Epithelial cell of proximal tubule (primary cell): ENCODE measurements at regions not wholly inside any gene's neighbourhood (a gene's known extent, or its start where the extent isn't known, plus 50 kb on each side); places are given as distances from the start of the nearest gene placed in this dataset.

Experiments used
- DNase-seq: peaks from one replicate; pipeline ENCODE4 v3.0.0-alpha.2; 2011; ENCODE audit warnings: low read depth
- H3K4me3 ChIP-seq: 2 replicates; pipeline ENCODE4 v1.5.1; 2011; ENCODE audit warnings: low read depth, mild to moderate bottlenecking, low read length
- TF ChIP-seq, protein P1 (sequence below): conservative IDR thresholded peaks from 2 replicates; pipeline ENCODE4 v1.5.1; 2012; ENCODE audit warnings: low read depth, mild to moderate bottlenecking, low read length

GRCh38 chr6:156306531-156306930 is 470.6 kb upstream of the ARID1B start:
- TF ChIP-seq, protein P1, sequence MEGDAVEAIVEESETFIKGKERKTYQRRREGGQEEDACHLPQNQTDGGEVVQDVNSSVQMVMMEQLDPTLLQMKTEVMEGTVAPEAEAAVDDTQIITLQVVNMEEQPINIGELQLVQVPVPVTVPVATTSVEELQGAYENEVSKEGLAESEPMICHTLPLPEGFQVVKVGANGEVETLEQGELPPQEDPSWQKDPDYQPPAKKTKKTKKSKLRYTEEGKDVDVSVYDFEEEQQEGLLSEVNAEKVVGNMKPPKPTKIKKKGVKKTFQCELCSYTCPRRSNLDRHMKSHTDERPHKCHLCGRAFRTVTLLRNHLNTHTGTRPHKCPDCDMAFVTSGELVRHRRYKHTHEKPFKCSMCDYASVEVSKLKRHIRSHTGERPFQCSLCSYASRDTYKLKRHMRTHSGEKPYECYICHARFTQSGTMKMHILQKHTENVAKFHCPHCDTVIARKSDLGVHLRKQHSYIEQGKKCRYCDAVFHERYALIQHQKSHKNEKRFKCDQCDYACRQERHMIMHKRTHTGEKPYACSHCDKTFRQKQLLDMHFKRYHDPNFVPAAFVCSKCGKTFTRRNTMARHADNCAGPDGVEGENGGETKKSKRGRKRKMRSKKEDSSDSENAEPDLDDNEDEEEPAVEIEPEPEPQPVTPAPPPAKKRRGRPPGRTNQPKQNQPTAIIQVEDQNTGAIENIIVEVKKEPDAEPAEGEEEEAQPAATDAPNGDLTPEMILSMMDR = no peak

DNA sequence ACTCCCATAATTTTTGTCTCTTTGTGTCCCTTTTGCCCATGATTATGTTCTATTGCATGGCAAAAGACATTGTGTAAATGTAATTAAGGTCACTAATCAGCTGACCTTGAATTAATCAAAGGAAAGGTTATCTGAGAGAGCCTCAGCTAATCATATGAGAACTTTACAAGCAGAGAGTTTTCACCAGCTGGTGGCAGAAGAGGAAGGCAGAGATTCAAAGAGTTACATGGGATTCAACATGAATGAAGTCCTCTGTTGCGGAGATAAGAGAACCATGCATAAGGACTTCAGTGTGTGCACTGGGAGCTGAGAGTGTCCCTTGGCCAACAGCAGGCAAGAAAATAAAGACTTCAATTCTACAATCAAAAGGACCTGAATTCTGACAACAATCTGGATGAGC is 494.1 kb upstream of the ARID1B start:
- no peak overlapping the region for H3K4me3 ChIP-seq
- no peak for DNase-seq
- TF ChIP-seq, protein P1 = no peak

More at GRCh38 chr6:156306531-156306930, 470.6 kb upstream of the ARID1B start:
- DNase-seq = no peak
- H3K4me3 ChIP-seq = no peak overlapping the region

DNA sequence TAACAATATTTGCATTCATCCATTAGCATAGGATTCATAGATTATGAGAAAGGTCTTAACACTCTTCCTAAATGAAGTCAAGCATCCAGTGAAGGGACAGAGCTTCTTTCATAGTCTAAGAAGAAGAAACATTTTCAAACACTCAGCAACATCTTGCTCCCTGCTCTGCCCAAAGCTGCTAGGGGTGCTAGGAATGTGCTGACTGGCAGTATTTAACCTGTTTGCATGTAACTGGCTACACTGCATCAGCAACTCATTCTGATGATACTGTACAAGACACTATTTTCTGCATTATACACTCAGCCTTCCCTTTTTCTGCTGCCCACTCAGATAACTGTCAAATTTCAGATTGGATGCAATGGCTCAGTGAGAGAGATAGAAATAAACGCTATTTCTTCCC is 495.1 kb upstream of the ARID1B start:
- TF ChIP-seq, protein P1 = no peak
- no peak for DNase-seq

GRCh38 chr6:156281266-156281665 is 495.9 kb upstream of the ARID1B start:
- H3K4me3 ChIP-seq = no peak overlapping the region
- TF ChIP-seq, protein P1 = no peak
- no peak for DNase-seq

More for the DNA sequence above, 495.1 kb upstream of the ARID1B start:
- H3K4me3 ChIP-seq = no peak overlapping the region

DNA sequence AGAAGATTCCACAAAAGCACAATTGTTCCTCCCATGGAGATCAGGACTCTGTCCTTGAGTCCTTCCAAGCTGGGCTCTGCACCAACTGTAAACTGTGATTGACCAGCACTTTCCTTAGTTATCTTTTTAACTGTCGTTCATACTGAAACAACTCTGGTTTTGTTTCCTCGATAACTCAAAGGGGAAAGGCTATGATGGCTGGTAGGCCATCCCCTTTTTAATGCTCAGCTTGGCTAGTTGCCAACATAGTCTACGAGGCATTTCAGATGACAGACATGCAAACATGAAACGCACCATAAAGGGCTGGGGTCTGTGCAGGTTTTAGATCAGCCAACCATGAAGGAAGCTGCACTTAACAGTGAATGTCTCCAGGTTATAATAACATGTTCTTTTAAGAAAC is 497.1 kb upstream of the ARID1B start:
- no peak overlapping the region for H3K4me3 ChIP-seq
- DNase-seq = no peak
- TF ChIP-seq, protein P1 = no peak

GRCh38 chr6:156279261-156279969 is 497.8 kb upstream of the ARID1B start:
- DNase-seq = no peak
- no peak overlapping the region for H3K4me3 ChIP-seq
- TF ChIP-seq, protein P1 = no peak
